ENCODE measurements at regions not wholly inside any gene's neighbourhood (a gene's known extent, or its start where the extent isn't known, plus 50 kb on each side); places are given as distances from the start of the nearest gene placed in this dataset.
"Not testable (repeated sequence)": the region's sequence is repeated elsewhere in the genome, so short reads cannot be mapped to it uniquely, and the experiment has no call there.

GRCh38 chr10:106015369-106016199 is 1148.9 kb downstream of the SORCS1 start:
- not testable (repeated sequence) for H2BK12ac ChIP-seq (ENCODE audit: low read length); H2BK120ac ChIP-seq (ENCODE audit: insufficient read depth, low read length, poor library complexity); H3K18ac ChIP-seq (ENCODE audit: low read length); H3K27ac ChIP-seq (ENCODE audit: low read depth, low read length); H4K8ac ChIP-seq (ENCODE audit: low read depth, low read length); H3K9me3 ChIP-seq (ENCODE audit: insufficient read depth, low read depth, low read length); H3K27me3 ChIP-seq (ENCODE audit: insufficient read depth, low read length); H3K79me1 ChIP-seq (ENCODE audit: low read length); H3K4me3 ChIP-seq (ENCODE audit: low read depth, low read length); H3K36me3 ChIP-seq (ENCODE audit: control insufficient read depth in 1 of 2, insufficient read depth in 2 of 2, low read length in 2 of 2); H4K12ac ChIP-seq (ENCODE audit: low read depth, low read length); H3K4ac ChIP-seq (ENCODE audit: low read depth, low read length); H3K14ac ChIP-seq (ENCODE audit: low read length); H2AK5ac ChIP-seq (ENCODE audit: low read length); H2AFZ ChIP-seq (ENCODE audit: insufficient read depth, low read length, poor library complexity); H3K9ac ChIP-seq (ENCODE audit: low read length); H3K23ac ChIP-seq (ENCODE audit: low read length); H3K79me2 ChIP-seq (ENCODE audit: control insufficient read depth, insufficient read depth, low read length, poor library complexity); H3K4me1 ChIP-seq (ENCODE audit: control insufficient read depth in 1 of 2, insufficient read depth in 2 of 2, low read length in 2 of 2); H2BK5ac ChIP-seq (ENCODE audit: low read depth, low read length, poor library complexity); H3K4me2 ChIP-seq (ENCODE audit: low read length); DNase-seq; H4K91ac ChIP-seq (ENCODE audit: low read depth, low read length)
- no CpG with 5 or more reads among the region's 4 CpGs for WGBS (ENCODE audit: extremely low coverage, insufficient coverage, insufficient read length)

DNA sequence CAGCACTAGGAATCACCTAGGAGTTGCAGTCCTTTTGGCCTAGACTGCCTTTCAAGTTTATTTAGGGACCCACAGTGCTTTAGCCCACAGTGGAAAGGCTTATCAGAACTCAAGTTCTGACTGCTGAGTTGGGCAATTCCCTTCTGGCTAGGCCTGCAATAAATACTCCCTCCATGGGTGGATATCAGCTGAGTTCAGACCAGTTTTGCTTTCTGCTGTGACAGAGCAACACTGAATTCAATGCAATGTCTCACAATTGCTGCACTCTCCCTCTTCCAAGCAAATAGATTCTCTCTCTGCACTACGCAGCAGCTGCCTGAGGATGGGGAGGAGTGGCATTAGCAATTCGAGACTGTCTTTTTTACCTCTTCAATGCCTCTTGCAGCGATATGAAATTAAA is 1153.3 kb downstream of the SORCS1 start:
- Histone ChIP-seq H3K36me3 (ENCODE audit: control insufficient read depth in 1 of 2, insufficient read depth in 2 of 2, low read length in 2 of 2) (no peaks in the 10 kb centered on the region), H3K4me3 (ENCODE audit: low read depth, low read length) (no peak overlapping the region), H3K79me1 (ENCODE audit: low read length) (no peaks in the 10 kb centered on the region), H3K4ac (ENCODE audit: low read depth, low read length) (no peak overlapping the region), H3K9me3 (ENCODE audit: insufficient read depth, low read depth, low read length) (no peaks in the 10 kb centered on the region), H2BK5ac (ENCODE audit: low read depth, low read length, poor library complexity) (no peak overlapping the region), H2BK120ac (ENCODE audit: insufficient read depth, low read length, poor library complexity) (no peak overlapping the region), H4K91ac (ENCODE audit: low read depth, low read length) (no peak overlapping the region), H2AFZ (ENCODE audit: insufficient read depth, low read length, poor library complexity) (no peak overlapping the region), H2AK5ac (ENCODE audit: low read length) (no peak overlapping the region), H3K9ac (ENCODE audit: low read length) (no peak overlapping the region), H3K18ac (ENCODE audit: low read length) (no peak overlapping the region), H4K8ac (ENCODE audit: low read depth, low read length) (no peak overlapping the region), H2BK12ac (ENCODE audit: low read length) (no peak overlapping the region), H3K23ac (ENCODE audit: low read length) (no peak overlapping the region), H3K4me2 (ENCODE audit: low read length) (no peak overlapping the region), H3K27me3 (ENCODE audit: insufficient read depth, low read length) (no peaks in the 10 kb centered on the region), H3K79me2 (ENCODE audit: control insufficient read depth, insufficient read depth, low read length, poor library complexity) (no peaks in the 10 kb centered on the region), H3K27ac (ENCODE audit: low read depth, low read length) (no peak overlapping the region), H3K14ac (ENCODE audit: low read length) (no peak overlapping the region), H3K4me1 (ENCODE audit: control insufficient read depth in 1 of 2, insufficient read depth in 2 of 2, low read length in 2 of 2) (no peaks in the 10 kb centered on the region), H4K12ac (ENCODE audit: low read depth, low read length) (no peak overlapping the region)
- WGBS (ENCODE audit: extremely low coverage, insufficient coverage, insufficient read length), result no CpG with 5 or more reads among the region's 3 CpGs
- DNase-seq, result no peak

GRCh38 chr10:106000721-106001120 is 1163.8 kb downstream of the SORCS1 start:
- Histone ChIP-seq H3K79me2 (ENCODE audit: control insufficient read depth, insufficient read depth, low read length, poor library complexity) (no peaks in the 10 kb centered on the region), H3K4me1 (ENCODE audit: control insufficient read depth in 1 of 2, insufficient read depth in 2 of 2, low read length in 2 of 2) (no peaks in the 10 kb centered on the region), H3K4me3 (ENCODE audit: low read depth, low read length) (no peak overlapping the region), H4K91ac (ENCODE audit: low read depth, low read length) (no peak overlapping the region), H3K27ac (ENCODE audit: low read depth, low read length) (no peak overlapping the region), H2AK5ac (ENCODE audit: low read length) (no peak overlapping the region), H2BK12ac (ENCODE audit: low read length) (no peak overlapping the region), H3K79me1 (ENCODE audit: low read length) (no peaks in the 10 kb centered on the region), H4K12ac (ENCODE audit: low read depth, low read length) (no peak overlapping the region), H3K23ac (ENCODE audit: low read length) (no peak overlapping the region), H4K8ac (ENCODE audit: low read depth, low read length) (no peak overlapping the region), H3K27me3 (ENCODE audit: insufficient read depth, low read length) (no peaks in the 10 kb centered on the region), H3K4me2 (ENCODE audit: low read length) (no peak overlapping the region), H2BK5ac (ENCODE audit: low read depth, low read length, poor library complexity) (no peak overlapping the region), H3K36me3 (ENCODE audit: control insufficient read depth in 1 of 2, insufficient read depth in 2 of 2, low read length in 2 of 2) (no peaks in the 10 kb centered on the region), H2AFZ (ENCODE audit: insufficient read depth, low read length, poor library complexity) (no peak overlapping the region), H3K9me3 (ENCODE audit: insufficient read depth, low read depth, low read length) (no peaks in the 10 kb centered on the region), H3K14ac (ENCODE audit: low read length) (no peak overlapping the region), H3K18ac (ENCODE audit: low read length) (no peak overlapping the region), H2BK120ac (ENCODE audit: insufficient read depth, low read length, poor library complexity) (no peak overlapping the region), H3K9ac (ENCODE audit: low read length) (no peak overlapping the region), H3K4ac (ENCODE audit: low read depth, low read length) (no peak overlapping the region)
- DNase-seq, result no peak
- no CpG with 5 or more reads among the region's 2 CpGs for WGBS (ENCODE audit: extremely low coverage, insufficient coverage, insufficient read length)

- no peak overlapping the region for H4K8ac ChIP-seq (ENCODE audit: low read depth, low read length)
- H2BK120ac ChIP-seq (ENCODE audit: insufficient read depth, low read length, poor library complexity), result no peak overlapping the region
- no peaks in the 10 kb centered on the region for H3K4me1 ChIP-seq (ENCODE audit: control insufficient read depth in 1 of 2, insufficient read depth in 2 of 2, low read length in 2 of 2)
- H3K14ac ChIP-seq (ENCODE audit: low read length), result no peak overlapping the region
- no peak overlapping the region for H3K9ac ChIP-seq (ENCODE audit: low read length)
- H3K23ac ChIP-seq (ENCODE audit: low read length), result no peak overlapping the region
- no peak overlapping the region for H2AK5ac ChIP-seq (ENCODE audit: low read length)
- H3K27me3 ChIP-seq (ENCODE audit: insufficient read depth, low read length), result no peaks in the 10 kb centered on the region
- no peak for DNase-seq
- no peak overlapping the region for H2AFZ ChIP-seq (ENCODE audit: insufficient read depth, low read length, poor library complexity)
- no peak overlapping the region for H3K27ac ChIP-seq (ENCODE audit: low read depth, low read length)
- no peak overlapping the region for H3K18ac ChIP-seq (ENCODE audit: low read length)
- H3K4me3 ChIP-seq (ENCODE audit: low read depth, low read length), result no peak overlapping the region
- H3K79me2 ChIP-seq (ENCODE audit: control insufficient read depth, insufficient read depth, low read length, poor library complexity), result no peaks in the 10 kb centered on the region
- no peaks in the 10 kb centered on the region for H3K36me3 ChIP-seq (ENCODE audit: control insufficient read depth in 1 of 2, insufficient read depth in 2 of 2, low read length in 2 of 2)
- H2BK12ac ChIP-seq (ENCODE audit: low read length), result no peak overlapping the region
- no peak overlapping the region for H4K91ac ChIP-seq (ENCODE audit: low read depth, low read length)
- H3K4ac ChIP-seq (ENCODE audit: low read depth, low read length), result no peak overlapping the region
- no peaks in the 10 kb centered on the region for H3K79me1 ChIP-seq (ENCODE audit: low read length)
- H3K9me3 ChIP-seq (ENCODE audit: insufficient read depth, low read depth, low read length), result no peaks in the 10 kb centered on the region
- no peak overlapping the region for H4K12ac ChIP-seq (ENCODE audit: low read depth, low read length)
- no CpG with 5 or more reads among the region's 3 CpGs for WGBS (ENCODE audit: extremely low coverage, insufficient coverage, insufficient read length)
- H2BK5ac ChIP-seq (ENCODE audit: low read depth, low read length, poor library complexity), result no peak overlapping the region
- H3K4me2 ChIP-seq (ENCODE audit: low read length), result no peak overlapping the region
Measured at GRCh38 chr10:105993609-105994008, 1170.9 kb downstream of the SORCS1 start.

Measured in trophoblast cell (in vitro differentiated cells and primary cell).